Loucy (cell line): ENCODE measurements at regions not wholly inside any gene's neighbourhood (a gene's known extent, or its start where the extent isn't known, plus 50 kb on each side); places are given as distances from the start of the nearest gene placed in this dataset.

Experiments used
- H2AFZ ChIP-seq: fragments of 200-600 bp; sonication (generic); 2 replicates; pipeline ENCODE4 v1.6.0; 2016; ENCODE audit warnings: antibody characterized with exemption, mild to moderate bottlenecking, low read length, moderate library complexity
- H3F3A ChIP-seq: fragments of 200-600 bp; 2 replicates; pipeline ENCODE4 v1.6.0; 2016; ENCODE audit warnings: antibody characterized with exemption, low read depth, mild to moderate bottlenecking
- H3K27me3 ChIP-seq: fragments of 200-600 bp; sonication (generic); 2 replicates; pipeline ENCODE4 v1.6.1; 2014; ENCODE audit warnings: low read length, mild to moderate bottlenecking; ENCODE audit not compliant: insufficient read depth, poor library complexity, severe bottlenecking
- H3K36me3 ChIP-seq: fragments of 200-600 bp; sonication (generic); 2 replicates; pipeline ENCODE4 v1.6.1; 2016; ENCODE audit warnings: low read length; ENCODE audit not compliant: insufficient read depth
- H3K4me1 ChIP-seq: fragments of 200-600 bp; sonication (generic); 2 replicates; pipeline ENCODE4 v1.5.1; 2014; ENCODE audit warnings: low read length, mild to moderate bottlenecking; ENCODE audit not compliant: insufficient read depth, poor library complexity, severe bottlenecking
- H3K4me2 ChIP-seq: fragments of 200-600 bp; sonication (generic); 2 replicates; pipeline ENCODE4 v1.6.0; 2014; ENCODE audit warnings: antibody characterized with exemption, low read length, low read depth, mild to moderate bottlenecking; ENCODE audit not compliant: poor library complexity, severe bottlenecking
- H3K4me3 ChIP-seq: fragments of 200-600 bp; sonication (generic); 2 replicates; pipeline ENCODE4 v1.5.1; 2014; ENCODE audit warnings: low read length, mild to moderate bottlenecking, mixed read lengths; ENCODE audit not compliant: poor library complexity, severe bottlenecking
- H3K79me2 ChIP-seq: fragments of 200-600 bp; sonication (generic); 2 replicates; pipeline ENCODE4 v1.6.1; 2014; ENCODE audit warnings: low read length; ENCODE audit not compliant: insufficient read depth
- H3K9ac ChIP-seq: fragments of 200-600 bp; sonication (generic); 2 replicates; pipeline ENCODE4 v1.6.0; 2014; ENCODE audit warnings: mild to moderate bottlenecking, low read depth, low read length, moderate library complexity; ENCODE audit not compliant: poor library complexity, severe bottlenecking
- H3K9me2 ChIP-seq: fragments of 200-600 bp; sonication (generic); replicated peaks from 2 replicates; pipeline ENCODE4 v1.6.1; 2016; ENCODE audit warnings: low read depth, low read length, mixed read lengths
- H3K9me3 ChIP-seq: fragments of 200-600 bp; sonication (generic); 2 replicates; pipeline ENCODE4 v1.6.1; 2014; ENCODE audit warnings: mild to moderate bottlenecking, antibody characterized with exemption, low read length, low read depth; ENCODE audit not compliant: insufficient read depth
- H4K20me1 ChIP-seq: fragments of 200-600 bp; sonication (generic); 2 replicates; pipeline ENCODE4 v1.6.0; 2014; ENCODE audit warnings: antibody characterized with exemption, low read length, mild to moderate bottlenecking; ENCODE audit not compliant: insufficient read depth, poor library complexity, severe bottlenecking
- CTCF ChIP-seq: fragments of 200-600 bp; sonication (generic); conservative IDR thresholded peaks from 2 replicates; pipeline ENCODE4 v1.5.1; 2014; ENCODE audit warnings: mild to moderate bottlenecking, antibody characterized with exemption, low read length
- EZH2phosphoT487 ChIP-seq: fragments of 200-600 bp; IDR thresholded peaks from 2 replicates; pipeline ENCODE4 v1.6.1; 2018; ENCODE audit warnings: antibody characterized with exemption, mild to moderate bottlenecking, moderate library complexity, borderline replicate concordance

- Histone ChIP-seq H3F3A (no peaks in the 10 kb centered on the region), H4K20me1 (no peaks in the 10 kb centered on the region), H3K4me2 (no peak overlapping the region), H2AFZ (no peak overlapping the region), H3K36me3 (no peaks in the 10 kb centered on the region), H3K27me3 (no peaks in the 10 kb centered on the region), H3K4me1 (no peaks in the 10 kb centered on the region), H3K4me3 (no peak overlapping the region), H3K9ac (no peak overlapping the region), H3K9me3 (no peaks in the 10 kb centered on the region), H3K9me2 (no peaks in the 10 kb centered on the region), H3K79me2 (no peaks in the 10 kb centered on the region)
- TF ChIP-seq EZH2phosphoT487, result no peak
Observed at GRCh38 chr1:221187174-221187573, 307.9 kb downstream of the HLX start.

DNA sequence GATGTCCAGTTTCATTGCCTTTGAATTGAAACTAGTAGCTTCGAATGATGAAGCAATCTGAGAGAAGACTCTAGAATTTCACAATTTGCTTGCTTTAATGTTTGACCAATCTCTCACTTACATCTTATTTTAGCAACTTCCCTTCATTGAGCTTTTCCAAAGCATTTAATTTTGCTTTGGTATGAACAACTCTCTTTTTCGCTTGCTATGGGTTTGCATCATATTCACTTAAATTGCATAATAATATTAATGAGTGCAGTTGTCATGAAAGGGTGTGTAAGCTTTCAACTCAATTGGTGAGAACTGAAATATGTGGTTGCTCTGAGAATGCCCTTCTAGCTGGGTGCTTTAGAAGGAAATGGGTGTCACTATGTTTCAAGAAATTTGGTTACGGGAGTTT, 309.2 kb downstream of the HLX start:
- Histone ChIP-seq H3K27me3 (no peaks in the 10 kb centered on the region), H3K9me2 (no peaks in the 10 kb centered on the region), H4K20me1 (no peaks in the 10 kb centered on the region), H3K9me3 (no peaks in the 10 kb centered on the region), H3K79me2 (no peaks in the 10 kb centered on the region), H3K4me2 (no peak overlapping the region), H3K9ac (no peak overlapping the region), H3F3A (no peaks in the 10 kb centered on the region), H3K4me1 (no peaks in the 10 kb centered on the region), H3K36me3 (no peaks in the 10 kb centered on the region), H2AFZ (no peak overlapping the region), H3K4me3 (no peak overlapping the region)
- no peak for TF ChIP-seq CTCF
- no peak for TF ChIP-seq EZH2phosphoT487

DNA sequence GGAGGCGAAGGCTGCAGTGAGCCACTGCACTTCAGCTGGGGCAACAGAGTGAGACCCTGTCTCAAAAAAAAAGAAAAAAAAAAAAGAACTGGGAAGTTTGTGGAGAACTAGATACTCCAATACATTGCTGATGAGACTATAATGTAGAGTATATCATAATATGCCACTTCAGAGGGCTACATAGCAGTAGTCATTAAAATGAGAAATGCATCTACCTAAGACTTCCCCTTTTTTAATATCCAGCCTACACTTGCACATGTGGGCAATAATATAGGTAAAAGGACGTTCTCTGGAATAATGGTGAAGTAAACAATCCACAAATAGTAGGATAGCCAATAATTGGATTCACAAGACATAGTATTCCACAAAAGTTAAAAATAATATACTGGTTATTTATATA, 311.0 kb downstream of the HLX start:
- Histone ChIP-seq H3K36me3 (no peaks in the 10 kb centered on the region), H3K9me3 (no peaks in the 10 kb centered on the region), H3F3A (no peaks in the 10 kb centered on the region), H3K9me2 (no peaks in the 10 kb centered on the region), H3K4me3 (no peak overlapping the region), H3K79me2 (no peaks in the 10 kb centered on the region), H4K20me1 (no peaks in the 10 kb centered on the region), H3K4me2 (no peak overlapping the region), H3K9ac (no peak overlapping the region), H3K4me1 (no peaks in the 10 kb centered on the region), H2AFZ (no peak overlapping the region), H3K27me3 (no peaks in the 10 kb centered on the region)
- TF ChIP-seq CTCF, result no peak
- no peak for TF ChIP-seq EZH2phosphoT487

DNA sequence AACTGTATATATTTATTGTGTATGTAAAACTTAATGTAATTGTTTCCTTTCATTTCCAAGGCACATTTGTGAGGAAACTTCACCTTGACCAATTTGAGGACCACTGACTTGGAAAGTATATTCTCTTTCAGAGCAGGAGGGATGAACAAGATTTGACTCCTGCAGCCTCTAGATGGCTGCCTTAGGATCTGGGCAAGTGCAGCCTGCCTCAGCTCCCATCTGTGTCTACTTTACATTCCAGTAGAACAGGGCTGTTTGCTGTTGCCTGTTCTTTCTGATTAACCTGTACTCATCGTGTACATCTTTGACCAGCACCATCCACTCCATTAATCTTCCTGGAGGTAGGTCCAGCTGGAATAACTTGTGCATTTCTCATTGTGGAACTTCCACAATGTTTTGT, 312.8 kb downstream of the HLX start:
- H3K9me3 ChIP-seq, result no peaks in the 10 kb centered on the region
- TF ChIP-seq CTCF (no peak), EZH2phosphoT487 (no peak)
- no peaks in the 10 kb centered on the region for H3K4me1 ChIP-seq
- no peaks in the 10 kb centered on the region for H3K79me2 ChIP-seq
- no peak overlapping the region for H2AFZ ChIP-seq
- no peaks in the 10 kb centered on the region for H4K20me1 ChIP-seq
- H3K9me2 ChIP-seq, result no peaks in the 10 kb centered on the region
- no peaks in the 10 kb centered on the region for H3F3A ChIP-seq
- H3K36me3 ChIP-seq, result no peaks in the 10 kb centered on the region
- H3K27me3 ChIP-seq, result no peaks in the 10 kb centered on the region
- no peak overlapping the region for H3K4me2 ChIP-seq
- H3K4me3 ChIP-seq, result no peak overlapping the region
- H3K9ac ChIP-seq, result no peak overlapping the region
